K562 (cell line): ENCODE measurements at regions not wholly inside any gene's neighbourhood (a gene's known extent, or its start where the extent isn't known, plus 50 kb on each side); places are given as distances from the start of the nearest gene placed in this dataset.

ENCODE experiments used
- E2F6 ChIP-seq, 2 experiments: IDR thresholded peaks; 2 replicates each; pipeline ENCODE4 v1.6.1; 2011; ENCODE audit warnings: borderline replicate concordance in 1 of 2, control low read depth in 1 of 2, low read depth in 1 of 2, low read length in 1 of 2, mild to moderate bottlenecking in 1 of 2, mixed read lengths in 1 of 2, moderate library complexity in 1 of 2; ENCODE audit not compliant: insufficient read depth in 1 of 2, insufficient read length in 1 of 2, poor library complexity in 1 of 2, severe bottlenecking in 1 of 2; ENCODE audit errors: extremely low read depth in 1 of 2
- HDAC6 ChIP-seq: IDR thresholded peaks from 2 replicates; pipeline ENCODE4 v1.6.1; 2012; ENCODE audit warnings: low read depth, mild to moderate bottlenecking, control low read depth, inconsistent platforms, low read length, moderate library complexity
- MGA ChIP-seq: fragments of 450-650 bp; IDR thresholded peaks from 2 replicates; pipeline ENCODE4 v1.6.1; 2016; ENCODE audit warnings: mild to moderate bottlenecking, moderate library complexity
- NFYB ChIP-seq: IDR thresholded peaks from 2 replicates; pipeline ENCODE4 v1.6.1; 2011; ENCODE audit warnings: mild to moderate bottlenecking, moderate library complexity; ENCODE audit not compliant: insufficient read length; ENCODE audit errors: extremely low read depth
- RAD51 ChIP-seq: fragments of 450-650 bp; IDR thresholded peaks from 2 replicates; pipeline ENCODE4 v1.7.1; 2016; ENCODE audit warnings: low read depth, mild to moderate bottlenecking, borderline replicate concordance
- TCFL5 ChIP-seq: fragments of 250-450 bp; sonication (Bioruptor Pico); conservative IDR thresholded peaks from 2 replicates; pipeline ENCODE4 v1.6.1; 2021; ENCODE audit warnings: mild to moderate bottlenecking, moderate library complexity, matching md5 sums
- ZNF347 ChIP-seq: fragments of 450-650 bp; formaldehyde crosslinking; IDR thresholded peaks from 2 replicates; pipeline ENCODE4 v1.4.0; 2020; ENCODE audit warnings: low read depth, mild to moderate bottlenecking, moderate library complexity

- TF ChIP-seq MGA (no peak), ZNF347 (no peak), E2F6 (IDR thresholded peaks at IDR 0.05; ENCODE audit: borderline replicate concordance in 1 of 2, extremely low read depth in 1 of 2, insufficient read depth in 1 of 2, insufficient read length in 1 of 2, low read depth in 1 of 2, low read length in 1 of 2, poor library complexity in 1 of 2, severe bottlenecking in 1 of 2) (no peak), RAD51 (no peak), TCFL5 (CRISPR knock-in tag) (no peak), NFYB (no peak), HDAC6 (no peak)
Measured at GRCh38 chr13:34371645-34372395, 553.9 kb downstream of the RFC3 start (continued).
